ENCODE measurements at regions not wholly inside any gene's neighbourhood (a gene's known extent, or its start where the extent isn't known, plus 50 kb on each side); places are given as distances from the start of the nearest gene placed in this dataset.

DNA sequence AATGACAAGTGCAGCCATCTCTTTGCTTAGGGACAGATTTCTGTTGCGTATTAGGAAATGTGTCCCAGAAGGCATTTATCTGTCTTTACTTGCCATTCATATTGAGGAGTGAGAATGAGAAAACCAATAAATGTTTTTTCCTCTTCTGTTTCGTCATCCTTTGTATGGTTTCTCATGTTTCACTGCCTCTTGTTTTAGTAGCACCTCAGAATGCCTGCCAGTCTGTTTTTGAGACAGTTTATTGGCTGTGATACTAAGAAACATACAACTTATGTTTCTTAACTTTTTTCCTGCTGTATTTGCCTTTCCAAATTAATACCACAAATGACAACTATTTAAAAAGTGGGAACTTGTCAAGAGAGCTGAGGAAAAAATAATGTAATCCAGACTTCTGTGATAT is 390.2 kb upstream of the GOLIM4 start:
- Mint-ChIP-seq H3K4me1 (peaks cover 11% of the 10 kb centered on the region), H3K27me3 (ENCODE audit: low read depth) (no peaks in the 10 kb centered on the region), H3K36me3 (no peaks in the 10 kb centered on the region), H3K4me3 (no peak overlapping the region), H3K27ac (no peak overlapping the region), H3K9me3 (no peaks in the 10 kb centered on the region)
- DNase-seq (ENCODE audit: low spot score) (no peak), ATAC-seq (no peak)
- CTCF ChIA-PET, result interaction anchor here (0.6 to 0.7 kb wide), 2 partner anchors 11 to 343 kb away, joined by 3 read pairs; no protein-coding TSS in a partner anchor
- TF ChIP-seq ATF6 (CRISPR knock-in tag; IDR thresholded peaks at IDR 0.05), result no peak
- TF ChIP-seq ZNF138 (CRISPR knock-in tag; conservative IDR thresholded peaks at IDR 0.05), result no peak
- no peak for TF ChIP-seq CREB1 (CRISPR knock-in tag; IDR thresholded peaks at IDR 0.05)
- no peak for TF ChIP-seq MXD4 (CRISPR knock-in tag; IDR thresholded peaks at IDR 0.05; ENCODE audit: borderline replicate concordance)
- TF ChIP-seq TP53 (CRISPR knock-in tag; IDR thresholded peaks at IDR 0.05), result no peak
- no peak for TF ChIP-seq ZNF416 (CRISPR knock-in tag; IDR thresholded peaks at IDR 0.05)
- no peak for TF ChIP-seq OVOL2 (CRISPR knock-in tag; IDR thresholded peaks at IDR 0.05; ENCODE audit: borderline replicate concordance)
- TF ChIP-seq, protein P1, sequence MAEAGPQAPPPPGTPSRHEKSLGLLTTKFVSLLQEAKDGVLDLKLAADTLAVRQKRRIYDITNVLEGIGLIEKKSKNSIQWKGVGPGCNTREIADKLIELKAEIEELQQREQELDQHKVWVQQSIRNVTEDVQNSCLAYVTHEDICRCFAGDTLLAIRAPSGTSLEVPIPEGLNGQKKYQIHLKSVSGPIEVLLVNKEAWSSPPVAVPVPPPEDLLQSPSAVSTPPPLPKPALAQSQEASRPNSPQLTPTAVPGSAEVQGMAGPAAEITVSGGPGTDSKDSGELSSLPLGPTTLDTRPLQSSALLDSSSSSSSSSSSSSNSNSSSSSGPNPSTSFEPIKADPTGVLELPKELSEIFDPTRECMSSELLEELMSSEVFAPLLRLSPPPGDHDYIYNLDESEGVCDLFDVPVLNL (CRISPR knock-in tag; IDR thresholded peaks at IDR 0.05; ENCODE audit: borderline replicate concordance, low read depth), result no peak
- TF ChIP-seq USF2 (CRISPR knock-in tag; IDR thresholded peaks at IDR 0.05), result no peak
- TF ChIP-seq, protein P2, sequence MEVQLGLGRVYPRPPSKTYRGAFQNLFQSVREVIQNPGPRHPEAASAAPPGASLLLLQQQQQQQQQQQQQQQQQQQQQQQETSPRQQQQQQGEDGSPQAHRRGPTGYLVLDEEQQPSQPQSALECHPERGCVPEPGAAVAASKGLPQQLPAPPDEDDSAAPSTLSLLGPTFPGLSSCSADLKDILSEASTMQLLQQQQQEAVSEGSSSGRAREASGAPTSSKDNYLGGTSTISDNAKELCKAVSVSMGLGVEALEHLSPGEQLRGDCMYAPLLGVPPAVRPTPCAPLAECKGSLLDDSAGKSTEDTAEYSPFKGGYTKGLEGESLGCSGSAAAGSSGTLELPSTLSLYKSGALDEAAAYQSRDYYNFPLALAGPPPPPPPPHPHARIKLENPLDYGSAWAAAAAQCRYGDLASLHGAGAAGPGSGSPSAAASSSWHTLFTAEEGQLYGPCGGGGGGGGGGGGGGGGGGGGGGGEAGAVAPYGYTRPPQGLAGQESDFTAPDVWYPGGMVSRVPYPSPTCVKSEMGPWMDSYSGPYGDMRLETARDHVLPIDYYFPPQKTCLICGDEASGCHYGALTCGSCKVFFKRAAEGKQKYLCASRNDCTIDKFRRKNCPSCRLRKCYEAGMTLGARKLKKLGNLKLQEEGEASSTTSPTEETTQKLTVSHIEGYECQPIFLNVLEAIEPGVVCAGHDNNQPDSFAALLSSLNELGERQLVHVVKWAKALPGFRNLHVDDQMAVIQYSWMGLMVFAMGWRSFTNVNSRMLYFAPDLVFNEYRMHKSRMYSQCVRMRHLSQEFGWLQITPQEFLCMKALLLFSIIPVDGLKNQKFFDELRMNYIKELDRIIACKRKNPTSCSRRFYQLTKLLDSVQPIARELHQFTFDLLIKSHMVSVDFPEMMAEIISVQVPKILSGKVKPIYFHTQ (CRISPR knock-in tag; IDR thresholded peaks at IDR 0.05), result no peak
- POLR2A ChIA-PET, result no interaction called here

DNA sequence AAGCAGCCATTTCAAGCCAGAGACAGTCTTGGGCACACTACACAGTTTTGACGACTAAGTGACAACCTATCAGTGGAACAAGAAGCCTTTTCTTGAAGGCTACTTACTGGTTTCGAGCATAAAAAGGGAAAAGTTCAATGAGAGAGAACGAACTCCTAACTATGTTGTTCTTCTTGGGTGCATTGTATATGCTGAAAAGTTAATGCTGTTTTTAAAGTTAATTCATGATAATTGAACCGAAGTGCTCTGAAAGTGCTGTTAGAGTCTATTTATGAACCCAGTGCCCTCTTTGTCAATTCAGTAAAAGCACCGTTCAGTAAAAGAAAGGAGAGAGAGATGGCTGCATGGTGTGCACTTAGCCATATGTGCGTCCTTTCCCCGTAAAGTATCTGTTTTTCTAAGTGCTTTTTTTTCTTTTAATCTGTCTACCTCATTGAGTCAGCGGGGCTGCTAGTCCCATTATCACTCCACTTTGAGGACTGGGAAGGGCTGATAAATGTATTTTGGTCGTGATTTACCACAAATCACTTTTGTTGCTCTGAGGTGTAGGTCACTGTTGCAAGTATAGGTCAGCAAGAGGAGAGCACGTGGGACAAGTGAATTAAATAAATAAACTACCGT is 380.7 kb upstream of the GOLIM4 start:
- Mint-ChIP-seq H3K4me3 (no peak overlapping the region), H3K27me3 (ENCODE audit: low read depth) (no peaks in the 10 kb centered on the region), H3K27ac (no peak overlapping the region), H3K4me1 (peaks cover 10% of the 10 kb centered on the region), H3K36me3 (no peaks in the 10 kb centered on the region), H3K9me3 (no peaks in the 10 kb centered on the region)
- ATAC-seq (no peak), DNase-seq (ENCODE audit: low spot score) (no peak)
- ChIA-PET POLR2A (no interaction called here), CTCF (no interaction called here)
- TF ChIP-seq NFATC4 (CRISPR knock-in tag; IDR thresholded peaks at IDR 0.05) (no peak), CBFB (CRISPR knock-in tag; IDR thresholded peaks at IDR 0.05; ENCODE audit: low read depth) (no peak), HMGA2 (CRISPR knock-in tag; IDR thresholded peaks at IDR 0.05) (no peak), CREB1 (CRISPR knock-in tag; IDR thresholded peaks at IDR 0.05) (no peak), TEAD1 (CRISPR knock-in tag; IDR thresholded peaks at IDR 0.05) (no peak), USF2 (CRISPR knock-in tag; IDR thresholded peaks at IDR 0.05) (no peak), ETV6 (CRISPR knock-in tag; IDR thresholded peaks at IDR 0.05) (no peak), SMAD4 (CRISPR knock-in tag; IDR thresholded peaks at IDR 0.05) (no peak)
- TF ChIP-seq, protein P3, sequence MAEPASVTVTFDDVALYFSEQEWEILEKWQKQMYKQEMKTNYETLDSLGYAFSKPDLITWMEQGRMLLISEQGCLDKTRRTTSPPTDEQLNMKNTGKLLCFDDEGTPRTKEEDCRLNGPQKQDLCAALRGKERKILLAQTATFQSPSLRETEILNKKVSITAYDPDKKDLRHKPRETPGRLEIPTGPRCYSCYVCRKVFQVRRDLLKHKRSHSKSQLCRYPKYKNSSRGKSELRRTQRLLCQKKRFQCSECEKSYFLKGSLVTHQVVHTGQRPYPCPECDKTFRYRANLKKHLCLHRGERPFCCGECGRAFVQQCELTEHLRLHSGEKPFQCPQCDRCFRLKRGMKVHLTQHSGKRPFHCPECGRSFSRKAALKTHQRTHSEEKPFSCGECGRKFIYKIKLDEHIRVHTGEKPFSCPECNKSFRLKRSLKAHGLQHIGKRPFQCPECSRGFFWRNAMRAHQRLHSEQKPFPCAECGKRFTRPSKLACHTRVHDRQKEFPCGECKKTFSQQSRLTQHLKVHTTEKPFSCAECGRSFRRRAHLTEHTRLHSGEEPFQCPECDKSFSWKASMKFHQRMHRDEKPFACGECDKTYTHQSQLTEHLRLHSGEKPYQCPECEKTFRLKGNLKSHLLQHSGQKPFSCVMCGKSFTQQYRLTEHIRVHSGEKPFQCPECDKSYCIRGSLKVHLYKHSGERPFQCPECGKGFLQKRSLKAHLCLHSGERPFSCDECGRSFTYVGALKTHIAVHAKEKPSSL (CRISPR knock-in tag; conservative IDR thresholded peaks at IDR 0.05), result no peak
